GM21528 (cell line): ENCODE measurements at regions not wholly inside any gene's neighbourhood (a gene's known extent, or its start where the extent isn't known, plus 50 kb on each side); places are given as distances from the start of the nearest gene placed in this dataset.
"Not testable (repeated sequence)": the region's sequence is repeated elsewhere in the genome, so short reads cannot be mapped to it uniquely, and the experiment has no call there.

Source experiments
- ATAC-seq: cut with Tn5 transposase; IDR thresholded peaks from one replicate; pipeline ENCODE4 v1.9.1; 2021; ENCODE audit warnings: mild to moderate bottlenecking, moderate library complexity; ENCODE audit not compliant: unreplicated experiment, low FRiP score

- not testable (repeated sequence) for ATAC-seq
These were observed 60.5 kb upstream of the GRK3 start for GRCh38 chr22:25504017-25504416.

DNA sequence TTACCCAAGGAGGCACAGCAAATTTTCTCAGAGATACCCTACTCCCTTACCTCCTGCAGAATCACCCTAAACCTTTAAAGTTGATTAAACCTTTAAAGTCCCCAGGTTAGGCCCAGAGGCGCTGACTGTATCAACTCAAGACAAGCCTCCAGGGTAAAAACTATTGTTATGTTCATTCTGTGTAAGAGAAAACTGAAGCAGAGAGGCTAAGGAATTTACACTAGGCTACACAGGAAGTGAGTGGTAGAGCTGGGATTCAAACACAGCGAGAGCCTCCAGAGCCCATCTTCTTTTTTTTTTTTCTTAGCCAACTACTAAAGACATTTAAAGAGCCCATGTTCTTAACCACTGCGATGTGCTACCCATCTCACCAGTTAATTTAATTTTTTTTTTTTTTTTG is 56.3 kb upstream of the GRK3 start:
- ATAC-seq, result no peak

DNA sequence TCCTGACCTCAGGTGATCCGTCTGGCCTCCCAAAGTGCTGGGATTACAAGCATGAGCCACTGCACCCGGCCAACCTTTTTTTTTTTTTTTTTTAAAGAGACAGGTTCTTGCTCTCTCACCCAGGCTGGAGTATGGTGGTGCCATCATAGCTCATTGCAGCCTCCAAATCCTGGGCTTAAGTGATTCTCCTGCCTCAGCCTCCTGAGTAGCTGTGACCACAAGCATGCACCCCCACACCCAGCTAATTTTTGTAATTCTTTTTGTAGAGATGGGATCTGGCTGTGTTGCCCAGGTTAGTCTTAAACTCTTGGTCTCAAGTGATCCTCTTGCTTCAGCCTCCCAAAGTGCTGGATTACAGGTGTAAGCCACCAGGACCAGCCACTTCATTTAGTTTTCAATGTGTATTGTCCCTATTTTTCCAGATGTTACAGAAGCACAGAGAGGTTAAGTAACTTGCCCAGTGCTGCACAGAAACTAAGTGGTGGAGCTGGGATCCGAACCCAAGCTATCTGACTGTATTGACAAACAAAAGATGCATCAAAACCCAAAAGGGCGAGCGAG is 55.6 kb upstream of the GRK3 start:
- ATAC-seq, result no peak

DNA sequence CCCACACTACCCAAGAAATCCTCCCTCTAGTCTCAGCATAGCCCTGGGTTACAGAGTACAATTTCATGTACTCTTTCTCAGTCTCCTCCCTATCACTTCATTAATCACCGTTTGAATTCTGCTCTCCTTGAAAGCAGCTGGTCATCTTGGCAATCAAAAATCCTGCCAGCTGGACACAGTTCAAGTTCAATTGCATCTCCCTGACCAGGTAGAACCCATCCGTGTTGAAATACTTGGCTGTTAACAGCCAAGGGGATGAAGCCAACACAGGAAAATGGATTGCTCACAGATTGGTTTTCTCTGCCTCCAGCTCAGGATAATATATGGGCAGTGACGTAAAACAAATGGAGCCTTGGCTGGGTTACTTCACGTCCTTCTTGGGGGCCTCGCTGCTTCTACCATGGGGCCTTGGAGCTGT is 55.1 kb upstream of the GRK3 start:
- ATAC-seq, result no peak

GRCh38 chr22:25510876-25511275 is 53.6 kb upstream of the GRK3 start:
- no peak for ATAC-seq

- no peak for ATAC-seq
These were observed 52.8 kb upstream of the GRK3 start for GRCh38 chr22:25511725-25512124.

DNA sequence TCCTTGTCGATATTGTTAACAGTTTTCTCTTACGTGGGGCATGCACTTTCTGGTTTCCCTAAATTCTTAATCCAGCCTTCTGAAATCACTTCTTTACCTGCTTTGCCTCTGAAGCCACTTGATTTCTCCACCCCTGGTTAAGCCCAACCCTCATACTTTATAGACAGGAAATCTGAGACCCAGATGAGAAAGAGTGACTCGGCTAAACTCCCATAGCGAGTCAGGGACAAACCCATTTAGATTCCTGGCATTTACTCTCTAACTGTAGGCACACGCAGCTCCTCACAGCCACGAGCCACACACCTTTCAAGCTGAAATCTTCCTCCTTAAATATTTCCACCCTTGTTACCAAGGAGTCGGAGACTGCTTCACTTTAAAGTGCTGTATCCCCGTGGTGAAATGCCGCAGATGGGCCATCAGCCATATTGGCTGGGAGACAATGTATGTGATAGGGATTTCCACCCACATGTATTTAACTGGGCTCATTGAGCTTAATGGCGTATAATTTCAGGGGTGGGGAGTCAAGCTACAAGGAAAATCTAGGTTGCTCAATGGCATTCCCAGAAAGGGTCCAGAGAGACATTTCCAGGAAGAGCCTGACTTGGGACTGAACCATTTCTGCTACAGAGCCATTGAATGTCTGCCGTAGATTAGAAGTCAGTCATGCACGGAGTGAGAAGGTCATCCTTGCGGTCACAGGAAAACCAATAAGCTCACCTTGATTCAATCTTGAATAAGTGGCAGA is 49.9 kb upstream of the GRK3 start:
- ATAC-seq, result no peak
